Dedifferentiated amniotic fluid mesenchymal stem cell (primary cell): ENCODE measurements at regions not wholly inside any gene's neighbourhood (a gene's known extent, or its start where the extent isn't known, plus 50 kb on each side); places are given as distances from the start of the nearest gene placed in this dataset.

Source experiments
- DNase-seq: peaks from one replicate; pipeline ENCODE4 v3.0.0-alpha.2; 2016; ENCODE audit errors: extremely low spot score

DNA sequence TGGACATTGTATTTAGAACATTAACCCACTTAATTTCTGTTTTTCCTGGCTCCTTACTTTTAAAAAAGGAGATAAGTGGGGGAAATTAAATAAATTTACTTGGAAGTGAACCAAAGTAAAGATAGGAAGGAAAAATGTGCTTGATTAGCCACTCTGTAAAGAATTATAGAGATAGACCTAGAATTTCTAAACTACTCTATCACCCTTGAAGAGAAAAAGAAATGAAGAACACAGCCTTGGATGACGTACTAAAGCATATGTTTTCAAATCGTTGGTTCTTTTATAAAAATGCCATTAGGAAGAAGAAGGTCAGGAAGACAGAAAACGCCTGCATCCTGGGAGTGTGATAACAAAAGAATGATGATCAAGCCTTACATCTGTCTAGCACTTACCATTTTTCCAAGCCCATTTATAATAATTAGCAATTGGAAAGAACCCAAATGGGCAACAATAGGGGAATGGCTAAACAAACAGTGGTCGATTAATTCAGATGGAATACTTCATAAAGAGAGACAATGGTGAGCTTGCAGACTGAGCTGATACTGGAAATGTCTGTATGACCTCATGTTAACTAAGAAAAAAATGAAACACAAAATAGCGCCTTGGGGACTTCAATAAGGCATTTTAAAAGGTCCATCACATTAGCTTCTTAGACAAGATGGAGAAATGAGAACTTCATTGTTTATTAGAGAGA lies 81.0 kb upstream of the LRRC55 start:
- DNase-seq = no peak

DNA sequence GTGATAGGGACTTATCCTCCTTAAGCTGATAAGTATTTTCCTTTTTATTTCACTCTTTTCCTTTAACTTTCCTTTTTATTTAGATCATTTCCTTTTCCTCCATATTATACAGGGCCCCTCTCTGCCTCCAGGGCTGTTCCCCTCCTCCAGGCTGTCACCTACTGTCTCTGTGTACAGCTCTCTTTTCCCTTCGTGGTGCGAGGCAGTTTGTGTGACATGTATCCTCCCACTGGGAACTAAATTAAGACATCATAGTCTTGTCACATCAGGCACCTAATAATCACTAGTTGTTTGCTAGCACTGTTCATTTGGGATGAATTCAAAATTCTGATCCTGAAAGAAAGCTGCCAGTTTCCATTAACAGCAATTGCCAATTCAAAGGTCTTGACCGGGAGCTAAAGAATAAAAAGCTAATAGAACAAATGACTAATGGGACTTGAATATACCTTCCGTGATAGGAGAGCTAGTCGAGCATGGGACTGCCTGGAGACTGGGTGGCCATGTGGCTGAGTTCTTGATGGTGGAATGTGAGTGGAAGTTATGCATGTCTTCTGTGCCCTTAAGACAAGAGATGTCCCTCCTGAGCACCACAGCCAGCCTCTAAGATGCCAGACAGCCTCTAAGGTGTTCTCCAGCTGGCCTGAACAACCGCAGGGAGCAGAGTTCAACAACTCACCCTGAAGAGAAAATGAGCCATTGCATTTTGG lies 77.7 kb upstream of the LRRC55 start:
- no peak for DNase-seq

DNA sequence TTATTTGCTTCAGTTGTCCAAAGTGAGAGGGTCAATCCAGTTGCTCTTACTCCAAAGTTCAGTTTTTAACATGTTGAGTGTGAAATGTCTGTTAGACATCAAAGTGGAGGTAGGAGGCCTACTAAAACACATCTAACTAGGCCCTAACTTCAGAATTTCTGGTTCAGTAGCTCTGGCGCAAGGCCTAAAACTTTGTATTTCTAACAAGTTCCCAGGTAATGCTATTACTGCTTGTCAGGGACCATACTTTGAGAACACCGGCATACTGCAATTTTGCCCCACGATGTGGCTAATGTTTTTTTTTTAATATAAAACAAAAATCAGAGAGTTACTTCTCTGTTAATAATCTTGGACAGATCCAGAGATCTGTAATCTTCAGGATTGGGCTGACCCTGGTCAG lies 72.4 kb upstream of the LRRC55 start:
- no peak for DNase-seq

DNA sequence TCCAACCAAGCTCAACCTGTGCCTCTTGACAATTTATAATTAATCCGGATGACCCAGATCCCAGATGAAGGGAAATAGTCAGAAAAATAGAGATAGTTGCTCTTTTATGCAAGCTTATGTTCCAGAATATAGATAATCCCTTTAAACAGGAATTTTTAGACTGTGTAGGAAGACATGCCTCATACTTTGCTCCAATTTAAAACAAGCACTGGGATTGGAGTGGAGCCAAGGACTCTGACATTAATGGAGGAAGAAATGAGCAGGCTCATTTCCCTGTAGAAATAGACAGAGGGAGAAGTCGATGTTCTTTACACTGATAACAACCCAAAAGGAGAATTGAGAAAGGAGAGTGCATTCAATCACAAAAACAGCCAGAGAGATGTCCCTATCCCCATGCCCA lies 70.1 kb upstream of the LRRC55 start:
- no peak for DNase-seq

DNA sequence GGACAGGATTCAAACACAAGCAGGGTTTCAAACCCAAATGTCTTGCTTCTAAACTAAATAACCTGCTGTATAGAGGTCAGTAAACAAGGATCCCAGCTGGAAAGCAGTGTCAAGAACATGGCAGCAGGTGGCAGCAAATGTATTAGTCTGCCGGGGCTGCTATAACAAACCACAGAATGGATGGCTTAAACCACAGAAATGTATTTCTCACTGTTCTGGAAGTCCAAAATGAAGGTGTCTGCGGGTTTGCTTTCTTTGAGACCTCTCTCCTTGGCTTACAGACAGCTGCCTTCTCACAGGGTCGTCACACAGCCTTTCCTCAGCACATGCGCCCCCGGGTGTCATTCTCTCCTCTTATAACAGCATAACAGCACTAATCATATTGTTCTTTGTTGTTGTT lies 65.1 kb upstream of the LRRC55 start:
- DNase-seq = no peak

DNA sequence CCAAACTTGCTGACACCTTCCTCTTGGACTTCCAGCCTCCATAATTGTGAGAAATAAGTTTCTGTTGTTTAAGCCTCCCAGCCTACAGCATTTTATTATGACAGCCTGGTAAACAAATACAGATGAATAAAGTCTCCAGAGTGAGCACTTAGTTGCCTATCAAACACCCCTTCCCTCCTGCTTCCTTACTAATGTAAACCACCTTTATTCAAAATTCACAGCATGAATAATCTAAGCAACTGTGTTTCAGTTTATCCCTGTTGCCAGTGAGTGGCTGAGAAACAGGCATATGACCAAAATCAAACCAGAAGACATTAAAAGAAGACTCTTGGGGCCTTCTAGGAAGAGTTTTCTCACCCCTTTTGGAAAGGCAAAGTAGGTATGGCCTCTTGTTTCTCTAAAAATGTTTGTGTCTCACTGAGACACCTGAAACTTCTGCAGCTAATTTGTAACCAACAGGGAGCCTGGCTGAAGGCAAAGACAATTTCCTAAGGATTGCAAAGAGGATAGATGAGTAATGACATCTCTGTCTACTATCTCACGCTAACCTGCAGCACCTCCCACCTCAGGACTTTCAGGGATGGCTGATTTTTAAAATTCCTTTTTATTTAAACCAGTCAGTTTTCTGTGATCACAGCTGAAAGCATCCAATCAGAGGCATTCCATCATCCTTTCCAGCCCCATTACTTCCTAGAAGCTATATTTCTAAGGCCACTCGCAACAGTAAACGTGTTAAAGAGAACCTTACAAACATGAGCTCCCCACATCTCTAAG lies 61.4 kb upstream of the LRRC55 start:
- DNase-seq = no peak

DNA sequence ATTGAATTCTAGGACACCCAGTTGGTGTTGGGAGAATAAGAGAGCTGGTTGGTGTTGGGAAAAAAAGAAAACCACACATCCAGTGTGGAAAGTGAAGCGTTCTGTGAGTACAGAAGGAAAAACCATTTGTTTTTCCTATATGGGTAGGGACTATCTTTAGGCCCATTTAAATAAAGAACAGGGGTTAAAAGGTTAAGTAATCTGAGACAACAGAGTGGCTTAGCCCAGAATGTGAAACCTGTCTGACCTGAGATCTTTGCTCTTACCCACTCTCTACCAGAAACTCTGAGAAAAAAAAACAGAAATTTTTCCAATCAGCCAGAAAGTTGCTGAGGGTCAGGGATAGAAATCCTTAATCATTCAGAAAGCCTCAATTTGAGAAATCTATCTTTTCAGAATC lies 59.8 kb upstream of the LRRC55 start:
- no peak for DNase-seq

DNA sequence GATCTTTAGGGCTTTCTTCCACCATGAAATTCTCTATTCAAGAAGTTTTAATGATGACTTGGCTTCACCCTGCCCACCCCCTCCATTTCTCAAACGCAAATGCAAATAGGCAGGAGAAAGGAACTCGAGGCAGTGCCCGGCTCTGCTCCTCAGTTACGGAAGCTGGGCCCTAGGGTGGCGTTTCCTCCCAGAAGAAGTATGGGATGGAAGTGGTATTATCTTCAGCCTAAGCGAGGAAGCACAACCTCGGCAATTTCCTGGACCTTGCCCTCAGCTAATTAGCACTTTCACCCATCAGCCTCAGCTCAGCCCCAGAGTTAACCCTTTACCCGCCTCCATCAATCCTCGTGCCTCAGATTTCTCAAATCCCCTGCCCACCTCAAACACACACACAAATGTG lies 58.2 kb upstream of the LRRC55 start:
- no peak for DNase-seq

DNA sequence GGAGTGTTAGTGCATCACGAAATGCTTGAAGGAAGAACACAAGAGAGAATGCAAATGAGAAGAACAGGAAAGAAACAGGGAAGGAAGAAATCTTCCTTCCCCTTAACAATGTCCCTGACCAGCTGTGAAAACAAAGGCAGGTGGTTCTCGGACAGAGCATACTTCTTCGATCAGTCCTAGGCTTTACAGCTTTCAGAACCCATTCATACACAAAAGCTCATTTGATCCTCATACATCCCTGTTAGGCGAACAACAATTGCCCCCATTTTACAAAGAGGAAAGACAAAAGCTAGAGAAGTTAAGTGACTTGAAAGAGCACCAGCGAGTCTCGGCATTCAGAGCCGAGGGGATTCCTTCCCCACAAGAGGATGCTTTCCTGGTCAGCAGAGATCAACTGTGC lies 57.2 kb upstream of the LRRC55 start:
- no peak for DNase-seq

DNA sequence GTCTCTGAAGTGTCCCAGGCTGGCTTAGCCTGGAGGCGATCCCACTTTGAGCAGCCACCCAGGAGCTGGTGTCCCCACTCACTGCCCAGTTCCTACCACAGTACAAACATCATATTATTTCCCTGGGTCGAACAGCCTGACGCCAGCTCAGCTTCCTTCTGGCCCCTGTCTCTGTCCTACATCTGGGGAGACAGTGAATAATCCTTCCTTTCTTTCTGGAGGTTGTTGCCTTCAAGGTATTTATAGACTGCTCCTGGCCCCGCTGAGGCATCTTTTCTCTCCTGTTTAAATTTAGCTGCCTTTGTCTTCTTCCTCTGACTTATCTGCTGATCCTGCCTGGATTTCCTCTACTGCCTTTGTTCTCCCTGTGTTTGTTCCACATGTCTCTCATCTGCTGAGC lies 56.8 kb upstream of the LRRC55 start:
- DNase-seq = no peak

DNA sequence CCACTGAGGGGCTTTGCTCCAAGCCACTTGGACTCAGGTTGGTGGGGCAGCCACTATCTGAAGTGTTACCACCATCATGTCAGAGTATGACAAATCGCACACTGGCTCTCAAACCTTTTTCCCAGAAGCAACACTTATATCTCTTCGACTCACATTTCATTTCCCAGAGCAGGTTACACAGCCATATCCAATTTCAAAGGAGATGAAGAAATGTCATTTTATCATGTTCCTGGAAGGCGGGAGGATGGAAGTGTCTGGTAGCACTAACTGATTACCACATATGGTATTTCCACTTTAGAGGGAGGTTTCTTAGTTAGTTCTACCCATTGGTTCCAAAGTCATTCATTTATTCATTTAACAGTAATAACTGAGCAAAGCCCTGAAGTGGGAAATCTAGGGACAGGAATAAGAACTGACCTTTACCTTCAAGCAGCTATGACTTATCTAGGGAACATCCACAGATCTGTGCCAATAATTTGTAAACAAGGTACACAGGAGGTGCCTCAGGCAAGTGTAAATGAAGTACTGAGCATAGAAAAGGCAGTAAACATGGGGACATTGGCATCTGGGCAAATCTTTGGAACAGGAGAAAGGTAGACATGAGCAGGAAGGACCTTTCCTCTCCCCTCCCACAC lies 54.9 kb upstream of the LRRC55 start:
- DNase-seq = no peak

DNA sequence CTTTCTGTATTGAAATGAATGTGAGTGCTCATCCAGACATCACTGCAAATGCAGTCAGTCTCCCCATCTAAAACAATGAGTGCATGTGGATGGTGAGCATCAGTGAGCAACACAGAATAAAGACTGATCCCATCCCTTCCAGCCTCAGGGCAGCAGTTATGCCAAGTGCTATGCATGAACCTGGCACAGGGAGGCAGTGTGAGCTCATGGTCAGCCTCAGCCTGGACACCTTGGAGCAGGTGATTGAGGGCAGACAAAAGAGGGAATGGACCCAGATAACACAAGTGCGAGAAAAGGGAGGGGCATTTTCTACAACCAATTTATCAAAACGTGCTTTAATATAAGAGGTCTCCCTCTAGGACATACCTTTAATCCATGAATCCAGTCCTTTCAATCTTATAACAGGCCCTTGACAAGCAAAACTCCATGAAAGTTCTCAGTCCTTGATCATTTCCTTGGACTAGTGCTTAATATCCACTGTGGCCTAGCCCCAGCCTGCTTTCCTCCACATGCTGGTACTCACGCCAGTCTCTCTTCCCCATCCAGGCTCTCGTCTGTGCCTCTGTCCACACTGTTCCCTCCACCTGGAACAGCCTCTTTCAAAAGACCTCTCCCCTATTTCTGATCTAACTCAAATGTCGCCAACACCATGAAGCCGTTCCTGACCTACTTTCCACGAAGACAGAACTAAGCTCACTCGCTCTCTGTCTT lies 50.5 kb upstream of the LRRC55 start:
- DNase-seq = no peak
